ENCODE measurements at regions not wholly inside any gene's neighbourhood (a gene's known extent, or its start where the extent isn't known, plus 50 kb on each side); places are given as distances from the start of the nearest gene placed in this dataset.

- TF ChIP-seq, protein P1, sequence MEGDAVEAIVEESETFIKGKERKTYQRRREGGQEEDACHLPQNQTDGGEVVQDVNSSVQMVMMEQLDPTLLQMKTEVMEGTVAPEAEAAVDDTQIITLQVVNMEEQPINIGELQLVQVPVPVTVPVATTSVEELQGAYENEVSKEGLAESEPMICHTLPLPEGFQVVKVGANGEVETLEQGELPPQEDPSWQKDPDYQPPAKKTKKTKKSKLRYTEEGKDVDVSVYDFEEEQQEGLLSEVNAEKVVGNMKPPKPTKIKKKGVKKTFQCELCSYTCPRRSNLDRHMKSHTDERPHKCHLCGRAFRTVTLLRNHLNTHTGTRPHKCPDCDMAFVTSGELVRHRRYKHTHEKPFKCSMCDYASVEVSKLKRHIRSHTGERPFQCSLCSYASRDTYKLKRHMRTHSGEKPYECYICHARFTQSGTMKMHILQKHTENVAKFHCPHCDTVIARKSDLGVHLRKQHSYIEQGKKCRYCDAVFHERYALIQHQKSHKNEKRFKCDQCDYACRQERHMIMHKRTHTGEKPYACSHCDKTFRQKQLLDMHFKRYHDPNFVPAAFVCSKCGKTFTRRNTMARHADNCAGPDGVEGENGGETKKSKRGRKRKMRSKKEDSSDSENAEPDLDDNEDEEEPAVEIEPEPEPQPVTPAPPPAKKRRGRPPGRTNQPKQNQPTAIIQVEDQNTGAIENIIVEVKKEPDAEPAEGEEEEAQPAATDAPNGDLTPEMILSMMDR (IDR thresholded peaks at IDR 0.05), result no peak
- no peak for TF ChIP-seq POLR2A (IDR thresholded peaks at IDR 0.05; ENCODE audit: low read depth)
- no peak for TF ChIP-seq EP300 (IDR thresholded peaks at IDR 0.05)
- no peak for TF ChIP-seq POLR2AphosphoS5 (IDR thresholded peaks at IDR 0.05)
- no peak overlapping the region for H3K4me3 ChIP-seq
- WGBS, result 73% methylated on average over 4 of the region's 4 CpGs
- H3K36me3 ChIP-seq, result no peaks in the 10 kb centered on the region
- H3K9me3 ChIP-seq, result no peaks in the 10 kb centered on the region
- no peak overlapping the region for H3K27ac ChIP-seq (replicated peaks in 1 of 4)
- intact Hi-C loops (cut with DNase I), result no loop called here
- no peaks in the 10 kb centered on the region for H3K4me1 ChIP-seq
- H3K27me3 ChIP-seq, result no peaks in the 10 kb centered on the region
- no peak for DNase-seq (ENCODE audit: extremely low spot score)
Observed at GRCh38 chr2:212926940-212927339, 224.5 kb downstream of the IKZF2 start.

DNA sequence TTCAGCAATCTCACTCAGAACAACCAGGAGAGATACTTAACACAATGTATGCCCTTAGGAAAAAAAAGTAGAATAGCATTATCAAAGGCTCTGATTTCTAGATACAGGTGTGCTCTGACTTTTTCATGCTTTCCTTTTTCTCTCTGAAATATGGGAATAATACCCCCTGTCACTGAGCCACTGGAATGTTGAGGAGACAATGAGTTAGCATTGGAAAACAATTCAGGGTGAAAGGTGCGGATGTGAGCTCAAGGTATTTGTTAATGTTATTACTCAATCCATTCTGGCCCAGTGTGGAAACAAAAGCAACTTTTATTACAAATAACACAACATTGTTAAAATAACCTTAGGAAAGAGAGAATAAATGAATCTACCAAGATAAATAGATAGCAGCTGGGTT, 228.0 kb downstream of the IKZF2 start:
- intact Hi-C loops (cut with DNase I), result no loop called here
- TF ChIP-seq POLR2AphosphoS5 (IDR thresholded peaks at IDR 0.05) (no peak), EP300 (IDR thresholded peaks at IDR 0.05) (no peak), POLR2A (IDR thresholded peaks at IDR 0.05; ENCODE audit: low read depth) (no peak)
- TF ChIP-seq, protein P1 (IDR thresholded peaks at IDR 0.05), result no peak
- no peaks in the 10 kb centered on the region for H3K9me3 ChIP-seq
- H3K4me3 ChIP-seq, result no peak overlapping the region
- no peak for DNase-seq (ENCODE audit: extremely low spot score)
- no peaks in the 10 kb centered on the region for H3K36me3 ChIP-seq
- no peak overlapping the region for H3K27ac ChIP-seq (replicated peaks in 1 of 4)
- no peaks in the 10 kb centered on the region for H3K27me3 ChIP-seq
- WGBS, result 97% methylated on average over 1 of the region's 1 CpG
- H3K4me1 ChIP-seq, result no peaks in the 10 kb centered on the region

DNA sequence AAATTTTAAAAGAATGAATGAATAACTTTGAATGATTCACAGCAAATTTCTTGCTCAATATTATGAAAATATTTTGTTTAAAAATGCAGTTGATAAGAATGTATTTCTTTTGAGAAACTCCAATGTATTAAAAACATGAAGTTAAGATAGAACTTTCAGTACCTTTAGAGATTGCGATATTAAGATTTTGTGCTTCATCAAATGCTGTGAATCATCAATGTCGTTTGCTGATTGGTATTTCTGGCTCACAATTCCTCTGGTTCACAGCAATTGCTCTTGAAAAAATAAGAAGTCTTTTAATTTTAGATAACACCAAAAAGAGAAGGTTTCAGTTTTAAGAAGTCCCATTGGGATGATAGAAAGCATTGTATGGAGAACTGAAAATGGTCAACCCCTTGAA, 228.7 kb downstream of the IKZF2 start:
- no peaks in the 10 kb centered on the region for H3K27me3 ChIP-seq
- 81% methylated on average over 2 of the region's 2 CpGs for WGBS
- no peak overlapping the region for H3K27ac ChIP-seq (replicated peaks in 1 of 4)
- no peaks in the 10 kb centered on the region for H3K9me3 ChIP-seq
- no peaks in the 10 kb centered on the region for H3K36me3 ChIP-seq
- H3K4me1 ChIP-seq, result no peaks in the 10 kb centered on the region
- no peak overlapping the region for H3K4me3 ChIP-seq
- DNase-seq (ENCODE audit: extremely low spot score), result no peak
- TF ChIP-seq POLR2AphosphoS5 (IDR thresholded peaks at IDR 0.05) (no peak), POLR2A (IDR thresholded peaks at IDR 0.05; ENCODE audit: low read depth) (no peak), EP300 (IDR thresholded peaks at IDR 0.05) (no peak)
- TF ChIP-seq, protein P1 (IDR thresholded peaks at IDR 0.05), result no peak
- intact Hi-C loops (cut with DNase I), result no loop called here

- no peaks in the 10 kb centered on the region for H3K9me3 ChIP-seq
Observed at GRCh38 chr2:212921711-212922110, 229.7 kb downstream of the IKZF2 start.

GRCh38 chr2:212921061-212921460, 230.4 kb downstream of the IKZF2 start:
- TF ChIP-seq POLR2AphosphoS5 (IDR thresholded peaks at IDR 0.05) (no peak), EP300 (IDR thresholded peaks at IDR 0.05) (no peak), POLR2A (IDR thresholded peaks at IDR 0.05; ENCODE audit: low read depth) (no peak)
- TF ChIP-seq, protein P1 (IDR thresholded peaks at IDR 0.05), result no peak
- intact Hi-C loops (cut with DNase I), result no loop called here
- Histone ChIP-seq H3K9me3 (no peaks in the 10 kb centered on the region), H3K36me3 (no peaks in the 10 kb centered on the region), H3K27ac (replicated peaks in 1 of 4) (no peak overlapping the region), H3K4me1 (no peaks in the 10 kb centered on the region), H3K27me3 (no peaks in the 10 kb centered on the region), H3K4me3 (no peak overlapping the region)
- 86% methylated on average over 3 of the region's 3 CpGs for WGBS
- no peak for DNase-seq (ENCODE audit: extremely low spot score)

More at GRCh38 chr2:212921711-212922110, 229.7 kb downstream of the IKZF2 start:
- intact Hi-C loops (cut with DNase I), result no loop called here
- H3K27ac ChIP-seq (replicated peaks in 1 of 4), result no peak overlapping the region
- H3K36me3 ChIP-seq, result no peaks in the 10 kb centered on the region
- H3K4me1 ChIP-seq, result no peaks in the 10 kb centered on the region
- no peak overlapping the region for H3K4me3 ChIP-seq
- TF ChIP-seq EP300 (IDR thresholded peaks at IDR 0.05) (no peak), POLR2AphosphoS5 (IDR thresholded peaks at IDR 0.05) (no peak), POLR2A (IDR thresholded peaks at IDR 0.05; ENCODE audit: low read depth) (no peak)
- TF ChIP-seq, protein P1 (IDR thresholded peaks at IDR 0.05), result no peak
- no peaks in the 10 kb centered on the region for H3K27me3 ChIP-seq
- no peak for DNase-seq (ENCODE audit: extremely low spot score)
